NCI-H1105 treated with DMSO at 0.1 percent for 48 hours (cell line): ENCODE measurements at regions not wholly inside any gene's neighbourhood (a gene's known extent, or its start where the extent isn't known, plus 50 kb on each side); places are given as distances from the start of the nearest gene placed in this dataset.
"Not testable (repeated sequence)": the region's sequence is repeated elsewhere in the genome, so short reads cannot be mapped to it uniquely, and the experiment has no call there.

Source experiments
- DNase-seq: peaks from one replicate; lab custom pipeline; 2025; lab: John Stamatoyannopoulos, UW

- no peak for DNase-seq
These were observed 812.2 kb downstream of the BRD1 start for GRCh38 chr22:49015459-49015858.

- DNase-seq, result no peak
These were observed 813.2 kb downstream of the BRD1 start for GRCh38 chr22:49014227-49015201.

GRCh38 chr22:49013707-49014106 lies 814.0 kb downstream of the BRD1 start:
- no peak for DNase-seq

GRCh38 chr22:49012712-49013395 lies 814.8 kb downstream of the BRD1 start:
- DNase-seq, result peak; percentile 6

GRCh38 chr22:49011769-49012648 lies 815.7 kb downstream of the BRD1 start:
- DNase-seq, result no peak

GRCh38 chr22:49011379-49011768 lies 816.3 kb downstream of the BRD1 start:
- no peak for DNase-seq

- no peak for DNase-seq
These were observed 816.8 kb downstream of the BRD1 start for GRCh38 chr22:49010901-49011300.

- no peak for DNase-seq
These were observed 817.4 kb downstream of the BRD1 start for GRCh38 chr22:49010070-49010863.

- no peak for DNase-seq
These were observed 818.2 kb downstream of the BRD1 start for GRCh38 chr22:49009359-49010063.

GRCh38 chr22:49008682-49009235 lies 818.9 kb downstream of the BRD1 start:
- no peak for DNase-seq

GRCh38 chr22:49007013-49007653 lies 820.5 kb downstream of the BRD1 start:
- no peak for DNase-seq

GRCh38 chr22:49006207-49007012 lies 821.3 kb downstream of the BRD1 start:
- no peak for DNase-seq

GRCh38 chr22:49005557-49005956 lies 822.1 kb downstream of the BRD1 start:
- DNase-seq, result no peak

- DNase-seq, result no peak
These were observed 822.9 kb downstream of the BRD1 start for GRCh38 chr22:49004484-49005399.

- DNase-seq, result not testable (repeated sequence)
These were observed 830.1 kb downstream of the BRD1 start for GRCh38 chr22:48997605-48998004.

- no peak for DNase-seq
These were observed 834.0 kb downstream of the BRD1 start for GRCh38 chr22:48993655-48994054.

- DNase-seq, result no peak
These were observed 843.0 kb downstream of the BRD1 start for GRCh38 chr22:48984639-48985038.
